K562 (cell line): ENCODE measurements at regions not wholly inside any gene's neighbourhood (a gene's known extent, or its start where the extent isn't known, plus 50 kb on each side); places are given as distances from the start of the nearest gene placed in this dataset.

ENCODE experiments used
- ATAC-seq: fragments of 200-7000 bp; cut with Tn5 transposase; 3 replicates; pipeline ENCODE4 v1.9.1; 2020; ENCODE audit warnings: moderate library complexity
- BruUV-seq: library from RNA; stranded (reverse); fragments of 400-500 nt; replicated peaks from 2 replicates; lab custom pipeline; 2021; lab: Mats Ljungman, UMichigan
- CTCF ChIA-PET: fragments of 300-600 bp; formaldehyde crosslinking; extraction: SDS; loops from one replicate; lab custom pipeline; 2021; ENCODE audit warnings: low intra/inter-chr PET ratio; lab: Yijun Ruan, JAX
- POLR2A ChIA-PET: fragments of 300-600, 350-650 bp; sonication (Branson Sonifier 250); formaldehyde crosslinking; extraction: SDS; loops from one replicate; lab custom pipeline; 2021; ENCODE audit warnings: antibody characterized with exemption, inconsistent platforms; lab: Yijun Ruan, JAX
- DNase-seq, 4 experiments: peaks; one replicate each; pipeline versions ENCODE4 v3.0.0 to v3.0.0-alpha.2; 2011 to 2018; ENCODE audit warnings: low spot score in 3 of 4, mixed read lengths in 3 of 4; ENCODE audit errors: extremely low read depth in 1 of 4
- FAIRE-seq: peaks from 2 replicates; lab custom pipeline; 2011; peaks lifted over from hg19 to GRCh38; lab: Jason Lieb, UNC
- H2AFZ ChIP-seq: 2 replicates; pipeline ENCODE4 v1.6.0; 2011; ENCODE audit warnings: low read depth, low read length, control low read depth, inconsistent platforms
- H3K27ac ChIP-seq: fragments of 200-600 bp; 3 replicates; pipeline ENCODE4 v1.8.0; 2011; ENCODE audit warnings: low read depth, mild to moderate bottlenecking, control low read depth, inconsistent platforms, low read length, moderate library complexity, mixed read lengths; ENCODE audit errors: extremely low read depth
- H3K27me3 ChIP-seq, 2 experiments: fragments of 300-600 bp in 1 of 2; 2 replicates in 1 of 2; 3 replicates in 1 of 2; pipeline versions ENCODE4 v1.6.0 to v1.8.0; 2011; ENCODE audit warnings: inconsistent platforms in 2 of 2, low read length in 2 of 2, mild to moderate bottlenecking in 1 of 2, mixed read lengths in 1 of 2, moderate library complexity in 1 of 2; ENCODE audit not compliant: control insufficient read depth in 2 of 2, insufficient read depth in 2 of 2
- H3K36me3 ChIP-seq: fragments of 300-600 bp; 3 replicates; pipeline ENCODE4 v1.8.0; 2011; ENCODE audit warnings: mild to moderate bottlenecking, low read length, inconsistent platforms; ENCODE audit not compliant: control insufficient read depth, insufficient read depth
- H3K4me1 ChIP-seq, 2 experiments: fragments of 200-600 bp in 1 of 2; replicated peaks in 1 of 2; 2 replicates in 1 of 2; 3 replicates in 1 of 2; pipeline versions ENCODE4 v1.5.1 to v1.8.0; 2011; ENCODE audit warnings: inconsistent platforms in 2 of 2, low read length in 2 of 2, mild to moderate bottlenecking in 1 of 2, mixed read lengths in 1 of 2, moderate library complexity in 1 of 2; ENCODE audit not compliant: control insufficient read depth in 2 of 2, insufficient read depth in 2 of 2
- H3K4me2 ChIP-seq: 2 replicates; pipeline ENCODE4 v1.6.1; 2011; ENCODE audit warnings: low read length, control low read depth, inconsistent platforms, mixed read lengths; ENCODE audit not compliant: insufficient read depth
- H3K4me3 ChIP-seq: fragments of 200-600 bp; sonication (generic), shearing (Covaris generic); 2 replicates; pipeline ENCODE4 v1.5.1; 2016; ENCODE audit warnings: control low read depth, inconsistent platforms
- H3K79me2 ChIP-seq: fragments of 200-600 bp; 3 replicates; pipeline ENCODE4 v1.8.0; 2011; ENCODE audit warnings: low read length, inconsistent platforms; ENCODE audit not compliant: control insufficient read depth, insufficient read depth
- H3K9ac ChIP-seq, 2 experiments: 2 replicates each; pipeline versions ENCODE4 v1.6.0 to v1.6.1; 2011; ENCODE audit warnings: low read depth in 2 of 2, low read length in 2 of 2, control low read depth in 1 of 2, inconsistent platforms in 1 of 2, mild to moderate bottlenecking in 1 of 2, mixed read lengths in 1 of 2; ENCODE audit not compliant: insufficient read depth in 1 of 2
- H3K9me1 ChIP-seq: one replicate; pipeline ENCODE4 v1.6.0; 2011; ENCODE audit warnings: inconsistent platforms, mild to moderate bottlenecking, low read length, moderate library complexity; ENCODE audit not compliant: control insufficient read depth, insufficient read depth
- H3K9me3 ChIP-seq: replicated peaks from 2 replicates; pipeline ENCODE4 v1.5.1; 2011; ENCODE audit warnings: low read depth, low read length, inconsistent platforms; ENCODE audit not compliant: control insufficient read depth, insufficient read depth
- H4K20me1 ChIP-seq: replicated peaks from 2 replicates; pipeline ENCODE4 v1.6.1; 2011; ENCODE audit warnings: low read length, inconsistent platforms, mixed read lengths; ENCODE audit not compliant: control insufficient read depth, insufficient read depth
- CREM ChIP-seq: IDR thresholded peaks from 2 replicates; pipeline ENCODE4 v1.6.1; 2014; ENCODE audit warnings: antibody characterized with exemption, low read depth
- E2F4 ChIP-seq: sonication (generic); formaldehyde crosslinking; IDR thresholded peaks from 2 replicates; pipeline ENCODE4 v1.8.0; 2022; ENCODE audit warnings: mild to moderate bottlenecking, low read depth, missing genetic modification reagents
- E2F5 ChIP-seq: sonication (generic); formaldehyde crosslinking; IDR thresholded peaks from 2 replicates; pipeline ENCODE4 v1.8.0; 2022; ENCODE audit warnings: mild to moderate bottlenecking, missing genetic modification reagents
- FOXA1 ChIP-seq: fragments of 450-650 bp; IDR thresholded peaks from 2 replicates; pipeline ENCODE4 v1.6.1; 2016; ENCODE audit warnings: mild to moderate bottlenecking, borderline replicate concordance
- HSF4 ChIP-seq: fragments of 250-450 bp; sonication (Bioruptor Pico); IDR thresholded peaks from 2 replicates; pipeline ENCODE4 v2.1.2; 2022; ENCODE audit warnings: mild to moderate bottlenecking, moderate library complexity, borderline replicate concordance
- KLF13 ChIP-seq: fragments of 450-650 bp; IDR thresholded peaks from 2 replicates; pipeline ENCODE4 v1.6.1; 2016; ENCODE audit warnings: missing genetic modification characterization, low read depth, mild to moderate bottlenecking, missing compliant biosample characterization, moderate library complexity, borderline replicate concordance
- MIER1 ChIP-seq: fragments of 450-650 bp; IDR thresholded peaks from 2 replicates; pipeline ENCODE4 v1.6.1; 2016; ENCODE audit warnings: antibody characterized with exemption, mild to moderate bottlenecking, low read depth
- RAD21 ChIP-seq, 2 experiments: fragments of 250-450 bp in 1 of 2; fragments of 450-650 bp in 1 of 2; sonication (Bioruptor Pico) in 1 of 2; formaldehyde crosslinking in 1 of 2; IDR thresholded peaks in 1 of 2; conservative IDR thresholded peaks in 1 of 2; 2 replicates each; pipeline versions ENCODE4 v1.4.0 to v1.8.0; 2020 to 2022; ENCODE audit warnings: mild to moderate bottlenecking in 2 of 2, moderate library complexity in 1 of 2
- RBFOX2 ChIP-seq: fragments of 200-400 bp; formaldehyde crosslinking; IDR thresholded peaks from 2 replicates; pipeline ENCODE4 v1.6.1; 2017; ENCODE audit warnings: low read depth, mild to moderate bottlenecking, low read length, moderate library complexity
- RBM22 ChIP-seq: fragments of 200-400 bp; formaldehyde crosslinking; IDR thresholded peaks from 2 replicates; pipeline ENCODE4 v1.6.1; 2018; ENCODE audit warnings: low read length, low read depth; ENCODE audit not compliant: poor library complexity, severe bottlenecking
- RFX1 ChIP-seq: fragments of 450-650 bp; IDR thresholded peaks from 2 replicates; pipeline ENCODE4 v1.6.1; 2016; ENCODE audit warnings: mild to moderate bottlenecking, moderate library complexity
- SMAD4 ChIP-seq: fragments of 250-450 bp; sonication (Bioruptor Pico); conservative IDR thresholded peaks from 2 replicates; pipeline ENCODE4 v1.8.0; 2021; ENCODE audit warnings: inconsistent platforms, mild to moderate bottlenecking, moderate library complexity
- SMARCA5 ChIP-seq: fragments of 450-650 bp; IDR thresholded peaks from 2 replicates; pipeline ENCODE4 v1.6.1; 2016
- U2AF2 ChIP-seq: fragments of 200-400 bp; formaldehyde crosslinking; optimal IDR thresholded peaks from 2 replicates; pipeline ENCODE3; 2017; ENCODE audit warnings: low read depth, mild to moderate bottlenecking, low read length
- ZNF280B ChIP-seq: fragments of 250-450 bp; sonication (Bioruptor Pico); IDR thresholded peaks from 2 replicates; pipeline ENCODE4 v1.5.1; 2021; ENCODE audit warnings: mild to moderate bottlenecking
- ZNF551 ChIP-seq: fragments of 250-450 bp; sonication (Bioruptor Pico); IDR thresholded peaks from 2 replicates; pipeline ENCODE4 v1.5.0; 2021; ENCODE audit warnings: mild to moderate bottlenecking, moderate library complexity
- ZNF766 ChIP-seq: fragments of 200-800 bp; sonication (Bioruptor generic); conservative IDR thresholded peaks from 2 replicates; pipeline ENCODE4 v1.6.1; 2016; ENCODE audit warnings: missing genetic modification characterization, missing compliant biosample characterization
- WGBS: fragments of 100-300 bp; shearing (Covaris generic); methylation state at CpG from one replicate; pipeline ENCODE4 v1.1.6; 2016; ENCODE audit warnings: low coverage, mixed read lengths; ENCODE audit not compliant: insufficient coverage; ENCODE audit errors: missing lambda C conversion rate; 5-methylcytosine and 5-hydroxymethylcytosine counted together
- in situ Hi-C: fragments of 300-500 bp; cut with MboI; formaldehyde crosslinking; loops from 4 replicates; pipeline ENCODE4 v1.15.0; 2018; ENCODE audit warnings: inconsistent platforms, mixed read lengths
- intact Hi-C: fragments of 100-400 bp; cut with micrococcal nuclease; formaldehyde crosslinking; loops from 2 replicates; pipeline ENCODE4 v1.14.2; 2022

- no TSS peak for BruUV-seq
- Histone ChIP-seq H3K36me3 (no peaks in the 10 kb centered on the region), H3K4me1 (no peaks in the 10 kb centered on the region), H3K27ac (no peak overlapping the region), H2AFZ (no peak overlapping the region), H3K4me2 (no peak overlapping the region), H3K4me3 (no peak overlapping the region), H3K9me3 (no peaks in the 10 kb centered on the region; the same call in 1 of the 2 replicates), H4K20me1 (no peaks in the 10 kb centered on the region), H3K9me1 (no peaks in the 10 kb centered on the region), H3K79me2 (no peaks in the 10 kb centered on the region), H3K27me3 (no peaks in the 10 kb centered on the region), H3K9ac (no peak overlapping the region)
- POLR2A ChIA-PET = no interaction called here
- TF ChIP-seq RAD21 (CRISPR knock-in tag; conservative IDR thresholded peaks at IDR 0.05 in 1 of 2, IDR thresholded peaks at IDR 0.05 in 1 of 2) = no peak
- no peak for TF ChIP-seq ZNF551 (CRISPR knock-in tag)
- TF ChIP-seq FOXA1 = no peak
- no peak for TF ChIP-seq RFX1
- no peak for TF ChIP-seq ZNF766 (CRISPR knock-in tag)
- no peak for TF ChIP-seq U2AF2
- TF ChIP-seq KLF13 (tag) = no peak
- TF ChIP-seq RBM22 = no peak
- no peak for TF ChIP-seq SMAD4 (CRISPR knock-in tag)
- TF ChIP-seq MIER1 = no peak
- TF ChIP-seq RBFOX2 = no peak
- TF ChIP-seq E2F5 (CRISPR knock-in tag) = no peak
- TF ChIP-seq HSF4 (CRISPR knock-in tag) = no peak
- TF ChIP-seq SMARCA5 = no peak
- no peak for TF ChIP-seq ZNF280B (CRISPR knock-in tag)
- TF ChIP-seq CREM = no peak
- TF ChIP-seq E2F4 = no peak
- DNase-seq (no peak), FAIRE-seq (no peak), ATAC-seq (no peak)
- 0% methylated on average over 2 of the region's 2 CpGs for WGBS
- in situ Hi-C loops (no loop called here), intact Hi-C loops (no loop called here)
- CTCF ChIA-PET = no interaction called here
These were observed 776.6 kb downstream of the AMY1C start for GRCh38 chr1:104526158-104526795.
